ENCODE measurements at regions not wholly inside any gene's neighbourhood (a gene's known extent, or its start where the extent isn't known, plus 50 kb on each side); places are given as distances from the start of the nearest gene placed in this dataset.
"Not testable (repeated sequence)": the region's sequence is repeated elsewhere in the genome, so short reads cannot be mapped to it uniquely, and the experiment has no call there.

DNA sequence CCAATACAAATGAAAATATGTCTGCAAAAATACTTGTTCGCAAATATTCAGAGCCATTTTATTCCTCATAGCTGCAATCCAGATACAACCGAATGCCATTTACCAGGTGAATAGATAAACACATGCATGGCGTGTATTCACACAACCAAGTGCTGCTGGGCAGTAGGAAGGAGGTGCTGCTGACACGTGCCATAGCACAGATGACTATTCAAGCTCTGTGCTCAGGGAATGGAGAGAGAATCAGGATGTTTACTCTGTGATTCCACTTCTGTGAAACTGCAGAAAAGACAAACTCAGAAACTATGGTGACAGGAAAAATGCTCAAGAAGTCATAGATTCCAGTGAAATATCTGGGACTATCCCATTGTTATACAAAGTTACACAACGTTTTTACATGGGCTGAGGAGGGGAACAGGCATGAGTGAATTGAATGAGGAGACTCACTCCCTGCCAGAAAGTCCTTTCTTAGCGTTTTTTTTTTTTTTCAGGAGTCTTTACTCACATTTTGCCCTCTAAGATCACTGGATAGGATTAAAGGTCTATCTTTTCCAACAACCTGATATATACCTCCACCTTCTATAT lies 152.9 kb upstream of the NDN start:
- intact Hi-C loops (cut with DNase I): no loop called here

DNA sequence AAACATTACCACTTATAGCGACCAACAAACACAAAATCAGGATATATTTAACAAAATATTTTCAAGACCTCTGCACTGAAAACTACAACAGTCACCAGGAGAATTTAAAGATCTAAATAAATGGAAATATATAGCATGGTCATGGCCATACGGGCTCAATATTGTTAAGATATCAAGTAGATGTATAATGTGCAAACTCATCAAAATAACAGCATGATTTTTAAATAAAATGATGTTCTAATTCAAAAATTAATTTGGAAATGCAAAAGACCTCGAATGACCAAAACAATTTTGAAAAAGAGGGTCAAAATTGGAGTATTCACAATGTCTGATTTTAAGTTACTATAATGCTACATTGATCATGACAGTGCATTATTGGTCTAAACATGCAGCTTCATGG lies 159.1 kb upstream of the NDN start:
- no peak for DNase-seq
- intact Hi-C loops (cut with DNase I): no loop called here

More for the DNA sequence above, 152.9 kb upstream of the NDN start:
- DNase-seq: no peak

DNA sequence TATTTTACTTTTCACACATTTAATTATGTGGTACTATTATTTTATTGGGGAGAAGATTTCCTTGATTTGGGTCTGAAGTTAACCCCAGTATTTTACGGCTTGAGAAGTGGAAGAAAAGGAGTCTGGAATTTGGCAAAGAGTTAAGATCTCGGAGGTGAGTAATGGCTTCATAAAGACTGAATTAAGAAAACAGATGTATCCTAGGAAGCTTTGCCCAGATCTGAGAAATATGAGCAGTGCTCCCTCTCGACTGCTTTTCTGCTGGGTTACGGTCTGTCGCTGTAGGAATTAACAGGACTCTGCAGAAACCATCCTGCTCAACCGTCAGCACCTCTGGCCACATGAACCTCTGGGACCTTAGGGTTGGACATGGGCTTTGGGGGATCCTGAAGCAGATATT lies 163.6 kb upstream of the NDN start:
- intact Hi-C loops (cut with DNase I): loop anchor here (10.0 kb wide), 1 partner anchor 116 kb away; no protein-coding TSS in a partner anchor
- no peak for DNase-seq

DNA sequence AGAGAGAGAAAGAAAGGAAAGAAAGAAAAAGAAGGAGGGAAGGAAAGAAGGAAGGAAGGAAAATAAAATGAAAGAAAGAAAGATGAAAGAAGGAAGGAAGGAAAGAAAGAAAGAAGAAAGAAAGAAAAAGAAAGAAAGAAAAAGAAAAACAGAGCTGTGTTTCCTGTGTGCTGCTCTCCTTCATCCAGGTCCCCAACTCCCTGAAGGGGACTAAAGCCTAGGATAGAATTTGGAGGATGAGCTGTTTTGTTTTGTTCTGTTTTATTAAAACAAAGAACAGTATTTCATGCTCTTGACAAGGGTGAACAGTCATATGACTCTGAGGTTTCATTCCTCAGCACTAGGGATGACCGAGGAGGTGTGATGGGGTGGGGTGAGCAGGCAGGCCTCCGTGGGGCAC lies 164.8 kb upstream of the NDN start:
- intact Hi-C loops (cut with DNase I): loop anchor here (10.0 kb wide), 1 partner anchor 117 kb away; no protein-coding TSS in a partner anchor
- DNase-seq: no peak

DNA sequence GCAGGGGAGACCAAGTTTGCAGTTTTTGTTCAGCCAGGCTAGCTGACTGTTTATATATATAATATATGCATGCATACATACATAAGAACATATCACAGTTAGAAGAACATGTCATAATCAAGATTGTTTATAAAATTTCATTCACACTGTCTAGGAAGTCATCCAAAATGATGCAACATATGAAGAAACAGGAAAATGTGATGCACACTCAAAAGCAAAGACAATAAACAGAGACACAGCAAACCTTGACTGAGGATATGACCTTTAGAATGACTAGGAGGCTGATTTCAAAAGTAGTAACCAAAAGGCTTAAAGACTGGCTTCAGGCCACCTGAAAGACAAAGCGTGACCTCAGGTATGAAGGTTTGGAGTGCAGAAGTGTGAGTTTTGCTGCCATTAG lies 166.2 kb upstream of the NDN start:
- intact Hi-C loops (cut with DNase I): loop anchor here (10.0 kb wide), 1 partner anchor 118 kb away; no protein-coding TSS in a partner anchor
- DNase-seq: no peak

DNA sequence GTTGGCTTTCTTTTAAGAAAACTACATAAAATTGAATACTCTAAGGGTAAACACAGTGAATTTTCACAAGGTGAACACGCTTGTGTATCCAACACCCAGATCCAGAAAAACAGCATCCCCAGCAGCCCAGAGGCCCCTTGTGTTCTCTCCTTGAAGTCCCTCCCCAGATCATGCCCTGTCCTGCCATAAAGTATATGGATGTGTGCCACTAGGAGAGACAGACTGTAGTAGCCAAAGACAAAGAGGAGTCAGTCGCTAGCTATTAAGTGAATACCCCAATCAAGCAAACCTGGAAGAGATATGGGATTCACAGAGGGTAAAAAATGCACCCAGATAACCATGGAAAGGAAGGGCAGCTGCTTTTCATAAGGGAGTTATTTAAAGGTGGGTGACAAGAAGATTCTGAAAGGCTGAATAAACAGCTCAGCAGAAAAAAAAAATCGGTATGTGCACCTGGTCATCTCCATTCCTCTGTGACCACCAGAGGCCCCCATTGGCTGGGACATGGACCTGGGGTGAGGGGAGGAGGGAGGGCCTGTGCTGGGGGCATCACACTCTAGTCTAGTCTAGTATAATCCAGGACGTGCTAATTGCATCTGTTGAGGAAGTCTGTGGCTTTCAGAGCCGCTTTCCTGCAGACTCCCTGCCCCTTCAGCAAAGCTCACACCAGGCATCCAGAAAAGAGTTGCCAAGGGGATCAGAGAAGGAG lies 167.3 kb upstream of the NDN start:
- intact Hi-C loops (cut with DNase I): loop anchor here (10.0 kb wide), 1 partner anchor 120 kb away; no protein-coding TSS in a partner anchor
- DNase-seq: no peak

DNA sequence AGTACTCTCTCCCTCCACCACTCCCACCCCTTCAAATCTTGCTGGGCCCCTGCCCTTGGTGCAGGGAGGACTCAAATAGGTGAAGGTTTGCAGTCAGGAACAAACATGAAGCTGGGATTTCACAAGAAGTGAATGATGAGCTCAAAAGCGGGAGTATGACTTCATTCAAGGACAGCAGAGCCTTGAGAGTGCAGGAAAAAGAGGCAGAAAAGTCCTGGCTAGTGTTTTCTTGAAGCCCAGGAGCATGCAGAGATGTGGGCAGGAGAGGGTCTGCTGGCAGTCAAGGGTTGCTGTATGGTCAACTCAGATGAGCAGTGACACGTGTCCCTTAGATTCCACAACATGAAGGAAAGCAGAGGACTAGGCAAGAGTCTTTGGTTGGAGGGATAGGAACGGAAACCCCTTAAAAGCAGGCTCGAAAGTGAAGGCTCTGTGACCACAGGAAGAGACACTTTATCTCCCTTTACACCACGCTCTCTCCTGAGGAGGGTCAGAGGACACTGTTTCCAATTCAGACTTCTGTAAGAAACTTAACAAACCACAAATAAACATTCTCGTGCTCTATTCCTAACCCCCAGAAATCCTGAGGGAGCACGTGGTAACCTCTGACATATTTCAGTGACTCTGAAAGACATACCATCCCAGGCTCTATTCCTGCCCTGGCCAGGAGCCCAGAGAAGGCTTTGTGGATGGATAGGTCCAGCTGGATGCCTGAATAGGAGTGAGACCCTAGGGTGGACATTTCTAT lies 168.0 kb upstream of the NDN start:
- intact Hi-C loops (cut with DNase I): loop anchor here (5.0 to 10.0 kb wide), 2 partner anchors 120 to 208 kb away; partner anchors contain the start of gene MAGEL2
- DNase-seq: no peak

DNA sequence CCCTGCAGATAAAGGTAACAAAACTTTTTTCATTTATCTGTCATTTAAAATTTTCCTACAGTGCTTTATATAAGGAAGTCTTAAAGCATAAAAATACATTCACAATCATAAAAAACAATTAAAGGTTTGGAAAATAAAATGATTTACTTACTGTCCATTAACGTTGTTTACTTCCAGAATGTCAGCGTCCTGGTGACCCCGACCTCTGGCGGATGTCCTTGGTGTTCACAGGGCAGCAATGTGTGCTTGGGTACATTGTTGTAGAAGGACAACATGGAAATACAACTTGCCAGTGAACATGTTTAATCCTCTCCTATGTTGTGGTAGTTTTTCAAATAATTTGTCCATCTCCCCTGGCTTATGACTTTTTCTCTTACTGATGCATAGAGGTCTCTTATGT lies 168.8 kb upstream of the NDN start:
- intact Hi-C loops (cut with DNase I): loop anchor here (5.0 to 10.0 kb wide), 2 partner anchors 121 to 209 kb away; partner anchors contain the start of gene MAGEL2
- no peak for DNase-seq

DNA sequence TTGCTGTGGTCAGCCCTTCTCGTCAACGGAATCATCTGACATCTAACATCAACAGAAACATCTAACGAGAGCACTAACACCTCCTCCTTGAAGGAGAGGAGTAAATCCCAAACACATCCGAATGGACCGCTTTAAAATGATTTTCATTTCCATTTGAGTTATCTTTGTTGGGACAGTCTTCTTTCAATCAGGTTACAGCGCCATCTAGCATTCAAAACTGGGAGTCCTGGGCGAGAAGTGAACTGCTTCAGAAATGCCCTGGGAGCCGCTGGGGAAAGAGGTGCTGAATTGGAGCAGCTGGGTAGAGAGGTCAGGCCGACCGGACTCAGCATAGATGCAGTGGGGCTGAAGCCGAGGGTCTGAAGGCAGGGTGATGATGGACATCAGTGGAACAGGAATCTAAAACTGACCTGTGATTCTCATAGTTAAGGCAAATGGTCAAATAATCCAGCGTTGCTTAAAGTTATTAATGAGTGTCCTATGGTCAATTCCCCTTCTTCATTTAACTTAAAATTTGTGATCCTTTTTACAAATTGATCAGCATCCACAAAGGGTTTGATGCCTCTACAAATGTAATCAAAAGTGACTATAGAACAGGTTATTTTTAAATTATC lies 170.0 kb upstream of the NDN start:
- intact Hi-C loops (cut with DNase I): loop anchor here (5.0 to 10.0 kb wide), 2 partner anchors 122 to 210 kb away; partner anchors contain the start of gene MAGEL2

DNA sequence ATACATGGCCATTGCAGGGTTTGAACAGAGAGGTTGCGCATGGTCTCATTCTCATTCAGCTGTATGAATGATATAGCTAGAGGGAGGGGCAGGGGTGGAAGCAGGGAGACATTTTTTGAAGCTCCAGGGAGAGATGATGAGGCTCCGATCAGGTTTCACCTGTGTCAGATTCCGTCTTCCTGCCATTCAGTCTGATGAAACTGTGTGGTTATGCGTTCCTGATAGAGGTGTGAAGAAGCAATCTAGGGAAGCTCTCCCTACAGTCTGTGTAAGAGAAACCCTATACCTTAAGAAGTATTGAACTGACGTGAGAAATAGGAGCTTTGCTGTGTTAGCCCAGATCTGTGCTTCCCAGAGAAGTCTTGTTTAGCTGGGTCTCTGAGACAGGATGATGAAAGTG lies 171.9 kb upstream of the NDN start:
- intact Hi-C loops (cut with DNase I): loop anchor here (5.0 to 10.0 kb wide), 2 partner anchors 124 to 212 kb away; partner anchors contain the start of gene MAGEL2
- DNase-seq: no peak

More for the DNA sequence above, 170.0 kb upstream of the NDN start:
- peak in 41 of 42 donors; percentile 23 to 83 (median 63) for DNase-seq

DNA sequence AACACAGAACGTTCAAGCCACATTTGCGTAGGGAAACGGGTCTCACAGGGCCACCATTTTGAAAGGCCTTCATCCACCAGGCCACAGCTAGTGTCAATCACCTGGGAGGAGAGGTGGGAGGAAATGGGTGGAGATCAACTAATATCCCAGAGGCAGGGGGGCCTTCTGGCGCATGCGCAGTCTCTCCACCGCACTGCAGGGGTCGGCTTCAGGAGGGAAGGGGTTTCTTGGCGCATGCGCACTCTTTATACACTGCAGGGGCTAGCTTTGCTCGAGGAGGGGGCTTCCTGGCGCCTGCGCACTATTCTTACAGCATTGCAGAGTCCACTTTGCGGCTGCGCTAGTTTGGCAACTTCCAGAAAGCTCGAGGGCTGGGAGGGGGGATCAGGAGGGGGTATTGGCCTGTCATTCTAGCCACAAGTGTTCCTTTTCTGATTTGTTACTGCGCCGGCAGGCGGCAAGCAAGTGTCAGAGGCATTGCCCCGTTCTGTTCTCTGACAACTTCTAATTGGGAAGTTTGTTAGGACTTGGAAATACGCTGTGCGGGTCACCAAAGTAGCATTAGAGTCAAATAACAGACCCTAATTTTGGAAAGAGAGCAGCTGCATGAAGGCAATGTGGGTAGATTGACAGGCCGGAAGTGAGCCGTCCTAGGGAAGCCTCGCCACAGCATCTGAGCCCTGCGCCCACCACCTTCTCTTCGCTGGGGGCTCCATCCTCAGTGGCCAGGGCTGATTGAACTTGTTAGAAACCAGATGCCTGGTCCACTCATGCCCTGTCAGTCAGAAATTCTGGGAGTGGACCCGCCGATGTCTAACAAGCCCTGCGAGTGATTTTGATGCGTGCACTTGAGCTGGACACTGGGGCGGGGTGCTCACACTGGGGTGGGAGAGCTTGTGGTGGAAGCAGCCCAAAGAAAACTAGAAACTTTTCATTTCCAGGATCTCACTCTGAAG lies 173.5 kb upstream of the NDN start:
- DNase-seq: no peak
- intact Hi-C loops (cut with DNase I): no loop called here

DNA sequence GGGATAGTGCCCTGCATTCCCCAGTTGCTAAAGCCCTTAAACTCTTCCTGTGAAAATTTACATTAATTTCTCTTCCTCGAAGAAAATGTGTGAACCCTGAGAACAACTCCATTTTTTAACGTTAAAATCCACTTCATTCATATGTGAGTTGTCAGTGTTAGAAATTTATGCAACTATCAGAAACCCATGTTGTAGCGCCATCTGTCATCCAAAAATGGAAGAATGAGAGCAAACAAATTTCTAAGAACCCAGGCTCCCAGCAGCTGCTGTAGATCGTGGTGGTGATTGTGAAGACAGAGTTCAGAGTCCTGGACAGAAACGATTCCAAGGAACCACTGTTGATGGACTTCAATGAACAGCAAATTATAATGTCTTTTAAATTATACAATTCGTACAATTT lies 179.7 kb upstream of the NDN start:
- intact Hi-C loops (cut with DNase I): no loop called here
- peak in 12 of 42 donors; percentile 9 to 65 (median 34) for DNase-seq

DNA sequence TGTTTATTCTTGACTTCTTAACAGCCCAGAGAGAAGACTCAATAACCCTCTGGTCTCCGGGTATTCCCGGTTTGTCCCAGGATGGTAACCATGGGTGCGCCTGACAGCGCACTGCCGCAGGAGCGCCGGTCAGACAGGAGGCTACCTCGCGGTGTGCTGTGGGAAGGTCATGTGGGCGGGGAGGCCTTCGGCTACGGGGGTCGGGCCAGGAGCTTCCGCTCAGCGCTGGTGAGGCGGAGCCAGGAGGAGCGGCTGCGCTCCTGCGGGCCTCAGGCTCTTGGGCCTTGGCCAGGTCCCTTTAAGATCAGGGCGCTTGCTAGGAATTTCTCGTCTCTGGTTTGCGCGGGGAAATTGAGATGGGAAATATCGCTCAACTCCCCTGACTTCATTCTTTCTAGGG lies 182.3 kb upstream of the NDN start:
- DNase-seq: peak in 5 of 42 donors; percentile 5 to 22 (median 20)

DNA sequence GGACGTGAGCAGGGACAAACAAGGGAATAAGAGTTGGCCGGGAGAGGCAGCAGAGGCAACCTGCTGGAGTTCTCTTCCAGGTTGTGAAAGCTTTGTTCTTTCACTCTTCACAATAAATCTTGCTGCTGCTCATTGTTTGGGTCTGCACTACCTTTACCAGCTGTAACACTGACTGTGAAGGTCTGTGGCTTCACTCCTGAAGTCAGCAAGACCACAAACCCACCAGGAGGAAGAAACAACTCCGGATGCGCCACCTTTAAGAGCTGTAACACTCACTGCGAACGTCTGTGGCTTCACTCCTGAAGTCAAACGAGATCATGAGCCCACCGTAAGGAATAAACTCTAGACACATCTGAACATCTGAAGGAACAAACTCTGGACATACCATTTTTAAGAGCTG lies 186.5 kb upstream of the NDN start:
- DNase-seq; intact Hi-C loops (cut with DNase I): not testable (repeated sequence)

More for the DNA sequence above, 182.3 kb upstream of the NDN start:
- intact Hi-C loops (cut with DNase I): no loop called here

DNA sequence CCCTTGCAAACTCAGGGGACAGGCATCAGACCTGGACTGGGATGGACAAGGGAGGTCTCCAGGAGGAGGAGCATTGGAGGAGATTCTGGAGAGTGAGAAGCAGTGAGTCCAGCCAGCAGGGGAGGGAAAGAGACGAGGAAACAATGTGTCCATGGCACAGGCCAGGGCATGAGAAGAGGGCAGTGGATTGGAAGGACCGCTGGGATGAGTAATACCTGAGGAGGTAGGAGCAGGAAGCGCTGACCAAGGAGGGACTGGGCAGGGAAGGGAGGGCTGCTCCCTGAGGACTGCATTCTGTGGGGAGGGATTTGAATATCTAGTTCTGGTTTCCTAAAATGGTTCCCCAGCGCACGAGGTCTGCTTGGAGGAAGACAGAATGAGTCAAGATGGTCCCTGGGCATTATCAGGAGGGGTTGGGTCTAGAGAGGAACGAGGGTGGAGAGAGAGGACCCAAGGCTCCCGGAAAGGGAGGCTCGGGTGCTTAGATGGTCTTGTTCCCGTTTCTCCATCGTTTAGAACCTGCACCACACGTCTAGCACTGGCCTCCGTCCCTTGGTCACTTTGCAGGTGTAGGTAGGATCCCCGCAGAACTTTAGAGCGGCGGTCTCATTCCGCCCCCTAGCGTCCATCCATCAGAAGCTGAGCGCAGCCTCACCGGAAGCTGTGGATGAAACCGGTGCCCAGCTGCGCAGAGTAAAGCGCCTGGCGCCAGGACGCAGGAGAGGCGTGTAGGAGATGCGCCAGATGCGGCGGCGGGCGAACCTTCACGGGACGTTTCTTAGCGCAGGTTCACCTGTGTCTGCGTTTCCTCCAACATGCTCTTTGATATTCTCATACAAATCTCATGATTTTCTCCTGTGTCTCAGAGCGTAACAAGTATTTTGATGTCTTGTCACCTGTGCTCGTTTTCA lies 190.7 kb upstream of the NDN start:
- intact Hi-C loops (cut with DNase I): no loop called here
- DNase-seq: peak in 41 of 42 donors; percentile 26 to 81 (median 62)

DNA sequence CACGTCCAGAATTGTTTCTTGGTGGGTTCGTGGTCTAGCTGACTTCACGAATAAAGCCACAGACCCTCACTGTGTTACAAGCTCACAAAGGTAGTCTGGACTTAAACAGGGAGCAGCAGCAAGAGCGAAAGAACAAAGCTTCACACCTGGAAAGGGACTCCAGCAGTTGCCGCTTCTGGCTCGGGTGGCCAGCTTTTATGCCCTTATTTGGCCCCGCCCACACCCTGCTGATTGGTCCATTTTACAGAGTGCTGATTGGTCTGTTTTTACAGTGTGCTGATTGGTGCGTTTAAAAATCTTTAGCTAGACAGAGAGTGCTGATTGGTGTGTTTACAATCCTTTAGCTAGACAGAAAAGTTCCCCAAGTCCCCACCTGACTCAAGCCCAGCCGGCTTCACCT lies 194.2 kb upstream of the NDN start:
- no peak for DNase-seq
- intact Hi-C loops (cut with DNase I): no loop called here

DNA sequence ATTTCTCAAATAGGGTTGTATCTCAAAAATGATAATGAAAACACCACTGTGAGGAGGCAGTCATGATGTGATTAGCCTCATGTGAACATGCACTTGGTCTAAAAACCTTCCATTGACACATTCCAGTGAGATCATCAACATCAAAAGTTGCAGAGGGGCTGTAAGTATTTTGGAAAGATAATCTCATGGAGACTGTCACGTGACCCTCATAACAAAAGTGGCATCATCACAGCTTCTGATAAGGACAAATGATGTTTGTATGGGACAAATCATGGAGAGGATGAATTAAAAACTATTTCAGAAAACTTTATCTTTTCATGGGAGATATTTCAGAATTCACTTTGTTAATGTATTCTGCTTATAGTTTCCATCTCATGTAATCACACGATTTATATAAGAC lies 203.1 kb upstream of the NDN start:
- no peak for DNase-seq
- intact Hi-C loops (cut with DNase I): no loop called here

Data from head of caudate nucleus (tissue), 42 donors.